Panc1 (cell line): ENCODE measurements at regions not wholly inside any gene's neighbourhood (a gene's known extent, or its start where the extent isn't known, plus 50 kb on each side); places are given as distances from the start of the nearest gene placed in this dataset.

ENCODE experiments used
- SIN3A ChIP-seq: IDR thresholded peaks from 2 replicates; pipeline ENCODE4 v1.6.1; 2012; ENCODE audit warnings: low read depth, mild to moderate bottlenecking, low read length, moderate library complexity, borderline replicate concordance; ENCODE audit not compliant: insufficient read depth
- TF ChIP-seq, protein P1 (sequence below): fragments of 450-650 bp; IDR thresholded peaks from 2 replicates; pipeline ENCODE4 v1.5.1; 2017; ENCODE audit warnings: mild to moderate bottlenecking

DNA sequence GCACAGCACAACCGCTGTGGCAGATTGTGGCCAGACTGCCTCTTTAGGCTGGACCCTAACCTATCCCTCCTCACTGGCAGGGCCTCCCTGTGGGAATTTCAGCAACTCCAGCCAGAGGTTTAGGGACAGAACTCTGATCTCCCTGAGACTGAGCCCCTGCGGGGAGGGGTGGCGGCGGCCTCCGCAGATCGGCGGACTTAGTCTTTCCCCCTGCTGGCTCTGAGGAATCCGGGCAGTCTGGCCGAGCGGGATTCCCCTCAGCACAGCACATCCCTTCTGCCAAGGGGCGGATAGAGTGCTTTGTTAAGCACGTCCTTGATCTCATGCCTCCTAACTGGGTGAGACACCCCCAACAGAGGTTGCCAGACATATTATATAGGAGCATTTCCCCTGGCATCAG lies 224.2 kb upstream of the NPY start:
- TF ChIP-seq, protein P1, sequence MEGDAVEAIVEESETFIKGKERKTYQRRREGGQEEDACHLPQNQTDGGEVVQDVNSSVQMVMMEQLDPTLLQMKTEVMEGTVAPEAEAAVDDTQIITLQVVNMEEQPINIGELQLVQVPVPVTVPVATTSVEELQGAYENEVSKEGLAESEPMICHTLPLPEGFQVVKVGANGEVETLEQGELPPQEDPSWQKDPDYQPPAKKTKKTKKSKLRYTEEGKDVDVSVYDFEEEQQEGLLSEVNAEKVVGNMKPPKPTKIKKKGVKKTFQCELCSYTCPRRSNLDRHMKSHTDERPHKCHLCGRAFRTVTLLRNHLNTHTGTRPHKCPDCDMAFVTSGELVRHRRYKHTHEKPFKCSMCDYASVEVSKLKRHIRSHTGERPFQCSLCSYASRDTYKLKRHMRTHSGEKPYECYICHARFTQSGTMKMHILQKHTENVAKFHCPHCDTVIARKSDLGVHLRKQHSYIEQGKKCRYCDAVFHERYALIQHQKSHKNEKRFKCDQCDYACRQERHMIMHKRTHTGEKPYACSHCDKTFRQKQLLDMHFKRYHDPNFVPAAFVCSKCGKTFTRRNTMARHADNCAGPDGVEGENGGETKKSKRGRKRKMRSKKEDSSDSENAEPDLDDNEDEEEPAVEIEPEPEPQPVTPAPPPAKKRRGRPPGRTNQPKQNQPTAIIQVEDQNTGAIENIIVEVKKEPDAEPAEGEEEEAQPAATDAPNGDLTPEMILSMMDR = no peak
- TF ChIP-seq SIN3A = no peak
